OCI-LY7 (cell line): ENCODE measurements at regions not wholly inside any gene's neighbourhood (a gene's known extent, or its start where the extent isn't known, plus 50 kb on each side); places are given as distances from the start of the nearest gene placed in this dataset.

Experiments used
- BruUV-seq: library from RNA; stranded (reverse); fragments of 400-500 nt; replicated peaks from 2 replicates; lab custom pipeline; 2021; lab: Mats Ljungman, UMichigan
- CTCF ChIA-PET: fragments of 300-600 bp; sonication (Branson Sonifier 250); formaldehyde crosslinking; loops from one replicate; lab custom pipeline; 2022; ENCODE audit warnings: antibody characterized with exemption; ENCODE audit not compliant: unreplicated experiment; lab: Charles Lee
- POLR2A ChIA-PET: fragments of 300-600 bp; sonication (Branson Sonifier 250); formaldehyde crosslinking; loops from one replicate; lab custom pipeline; 2022; ENCODE audit warnings: antibody characterized with exemption; lab: Charles Lee
- DNase-seq: peaks from one replicate; pipeline ENCODE4 v3.0.0-alpha.2; 2015; ENCODE audit warnings: low spot score
- H2AFZ ChIP-seq: fragments of 200-600 bp; sonication (generic), shearing (Covaris generic); 2 replicates; pipeline ENCODE4 v1.6.1; 2014; ENCODE audit warnings: mild to moderate bottlenecking, antibody characterized with exemption, low read length, moderate library complexity
- H3K27ac ChIP-seq: fragments of 200-600 bp; sonication (generic); 2 replicates; pipeline ENCODE4 v1.5.1; 2014; ENCODE audit warnings: mixed run types, low read depth, mild to moderate bottlenecking, moderate library complexity, low read length, inconsistent platforms; ENCODE audit not compliant: poor library complexity, severe bottlenecking
- H3K36me3 ChIP-seq: fragments of 200-600 bp; sonication (generic); 2 replicates; pipeline ENCODE4 v1.6.1; 2014; ENCODE audit warnings: mild to moderate bottlenecking, antibody characterized with exemption, low read length, moderate library complexity, mixed read lengths; ENCODE audit not compliant: insufficient read depth
- H3K4me1 ChIP-seq: fragments of 200-600 bp; sonication (generic); 2 replicates; pipeline ENCODE4 v1.5.1; 2014; ENCODE audit warnings: mild to moderate bottlenecking, low read length; ENCODE audit not compliant: insufficient read depth, poor library complexity, severe bottlenecking
- H3K4me2 ChIP-seq: fragments of 200-600 bp; sonication (generic); 2 replicates; pipeline ENCODE4 v1.6.1; 2014; ENCODE audit warnings: mild to moderate bottlenecking, low read length
- H3K4me3 ChIP-seq: fragments of 200-600 bp; sonication (generic); 2 replicates; pipeline ENCODE4 v1.5.1; 2014; ENCODE audit warnings: mild to moderate bottlenecking, low read depth, low read length; ENCODE audit not compliant: poor library complexity, severe bottlenecking
- H3K79me2 ChIP-seq: fragments of 200-600 bp; sonication (generic); 2 replicates; pipeline ENCODE4 v1.6.1; 2016; ENCODE audit warnings: low read depth, mild to moderate bottlenecking, low read length, moderate library complexity, mixed read lengths; ENCODE audit not compliant: insufficient read depth
- H3K9me2 ChIP-seq: fragments of 200-600 bp; sonication (generic); 2 replicates; pipeline ENCODE4 v1.6.1; 2016; ENCODE audit warnings: mild to moderate bottlenecking, low read length, mixed read lengths; ENCODE audit not compliant: insufficient read depth
- H3K9me3 ChIP-seq: fragments of 200-600 bp; sonication (generic); 2 replicates; pipeline ENCODE4 v1.6.1; 2014; ENCODE audit warnings: mild to moderate bottlenecking, mixed run types, low read length, mixed read lengths
- H4K20me1 ChIP-seq: fragments of 200-600 bp; sonication (generic); 2 replicates; pipeline ENCODE4 v1.6.1; 2014; ENCODE audit warnings: mild to moderate bottlenecking, antibody characterized with exemption, low read length, moderate library complexity, mixed read lengths; ENCODE audit not compliant: insufficient read depth
- CTCF ChIP-seq: fragments of 200-600 bp; sonication (generic); conservative IDR thresholded peaks from 2 replicates; pipeline ENCODE4 v1.5.1; 2014; ENCODE audit warnings: mild to moderate bottlenecking, antibody characterized with exemption, low read length, moderate library complexity, mixed read lengths
- EZH2phosphoT487 ChIP-seq: fragments of 200-600 bp; sonication (generic); IDR thresholded peaks from 2 replicates; pipeline ENCODE4 v1.6.1; 2018; ENCODE audit warnings: low read depth, borderline replicate concordance, mild to moderate bottlenecking, mixed run types, antibody characterized with exemption, low read length, moderate library complexity, mixed read lengths
- intact Hi-C: fragments of 100-400 bp; cut with micrococcal nuclease; formaldehyde crosslinking; loops from one replicate; pipeline ENCODE4 v1.10.0; 2022; ENCODE audit not compliant: unreplicated experiment

GRCh38 chr14:47949006-47949405 is 273.6 kb upstream of the MDGA2 start:
- no peak overlapping the region for H3K27ac ChIP-seq
- H3K4me2 ChIP-seq: no peak overlapping the region
- intact Hi-C loops: no loop called here
- no peak overlapping the region for H3K4me3 ChIP-seq
- no peaks in the 10 kb centered on the region for H3K9me3 ChIP-seq
- CTCF ChIA-PET: no interaction called here
- TF ChIP-seq CTCF: no peak
- no peak for TF ChIP-seq EZH2phosphoT487
- H3K36me3 ChIP-seq: no peaks in the 10 kb centered on the region
- H3K4me1 ChIP-seq: no peaks in the 10 kb centered on the region
- no peaks in the 10 kb centered on the region for H4K20me1 ChIP-seq
- no TSS peak for BruUV-seq
- H3K9me2 ChIP-seq: no peaks in the 10 kb centered on the region
- no peaks in the 10 kb centered on the region for H3K79me2 ChIP-seq
- DNase-seq: no peak
- H2AFZ ChIP-seq: no peak overlapping the region
- POLR2A ChIA-PET: interaction anchor here (0.6 kb wide), 1 partner anchor 400 kb away, joined by 3 read pairs; no protein-coding TSS in a partner anchor

- CTCF ChIA-PET: no interaction called here
- TF ChIP-seq EZH2phosphoT487: no peak
- no peak for TF ChIP-seq CTCF
- POLR2A ChIA-PET: interaction anchor here (0.7 to 1.6 kb wide), 2 partner anchors 9 to 15 kb away, joined by 3 to 5 read pairs; no protein-coding TSS in a partner anchor
- H3K9me3 ChIP-seq: no peaks in the 10 kb centered on the region
- no peaks in the 10 kb centered on the region for H3K79me2 ChIP-seq
- peak; percentile 48 for DNase-seq
- H3K4me1 ChIP-seq: peaks cover 48% of the 10 kb centered on the region
- H2AFZ ChIP-seq: peak overlapping the region; percentile 82
- no peaks in the 10 kb centered on the region for H4K20me1 ChIP-seq
- H3K9me2 ChIP-seq: no peaks in the 10 kb centered on the region
- H3K27ac ChIP-seq: peak overlapping the region; percentile 27
- H3K4me2 ChIP-seq: peak overlapping the region; percentile 69
- intact Hi-C loops: no loop called here
- no TSS peak for BruUV-seq
- H3K4me3 ChIP-seq: peak overlapping the region; percentile 14
- H3K36me3 ChIP-seq: no peaks in the 10 kb centered on the region
These were observed 259.9 kb upstream of the MDGA2 start for GRCh38 chr14:47935332-47935731.

DNA sequence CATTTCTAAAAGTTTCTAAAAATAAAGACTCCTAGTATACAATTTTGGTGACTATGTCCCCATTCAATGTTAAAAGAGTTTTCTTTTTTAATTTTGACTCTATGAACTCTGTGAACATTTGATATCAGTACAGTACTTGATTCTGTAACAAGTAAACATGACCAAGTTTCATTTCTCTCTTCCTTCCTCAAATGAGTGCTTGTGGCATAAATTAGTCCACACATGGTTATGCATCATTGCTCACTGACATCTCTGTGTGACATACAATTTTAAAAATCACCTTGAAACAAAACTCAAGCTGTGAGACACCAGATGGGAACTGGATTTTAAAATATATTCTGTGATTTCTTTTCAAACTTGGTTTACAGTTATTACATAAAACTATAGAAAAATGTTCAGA is 253.9 kb upstream of the MDGA2 start:
- POLR2A ChIA-PET: interaction anchor here (3.0 kb wide), 1 partner anchor 10 kb away, joined by 13 read pairs; no protein-coding TSS in a partner anchor
- no peaks in the 10 kb centered on the region for H4K20me1 ChIP-seq

More for the DNA sequence above, 253.9 kb upstream of the MDGA2 start:
- Histone ChIP-seq H3K36me3 (peaks cover 8% of the 10 kb centered on the region), H3K79me2 (no peaks in the 10 kb centered on the region), H3K4me1 (peaks cover 52% of the 10 kb centered on the region), H2AFZ (peak overlapping the region; percentile 61; the same call in 1 of the 2 replicates), H3K4me3 (peak overlapping the region; percentile 27), H3K27ac (peak overlapping the region; percentile 71), H3K9me2 (no peaks in the 10 kb centered on the region), H3K9me3 (peaks cover 13% of the 10 kb centered on the region; the same call in 1 of the 2 replicates), H3K4me2 (peak overlapping the region; percentile 58)
- no TSS peak for BruUV-seq
- DNase-seq: peak; percentile 86
- TF ChIP-seq CTCF (no peak), EZH2phosphoT487 (no peak)
- intact Hi-C loops: no loop called here
- CTCF ChIA-PET: no interaction called here
